ENCODE measurements at regions not wholly inside any gene's neighbourhood (a gene's known extent, or its start where the extent isn't known, plus 50 kb on each side); places are given as distances from the start of the nearest gene placed in this dataset.

DNA sequence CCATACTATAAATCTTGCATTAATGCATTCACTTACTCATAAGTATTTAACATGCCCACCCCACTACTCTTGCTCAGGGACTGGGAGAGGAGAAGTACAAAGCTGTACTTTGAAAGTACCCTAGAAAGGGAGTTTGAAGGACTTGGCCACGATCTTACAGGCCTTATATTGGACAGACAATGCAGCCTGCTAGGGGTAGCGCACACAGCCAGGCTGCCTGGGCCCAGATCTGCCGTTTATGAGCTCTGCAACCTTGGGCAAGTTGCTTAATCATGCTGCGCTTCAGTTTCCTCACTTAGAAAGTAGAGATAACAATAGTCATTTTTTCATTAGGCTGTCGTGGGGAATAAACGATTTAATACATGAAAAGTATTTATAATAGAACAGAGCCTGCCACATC is 110.1 kb downstream of the CDC7 start:
- no peak overlapping the region for H3K4me3 ChIP-seq (ENCODE audit: low read depth, low read length)
- TF ChIP-seq, protein P1, sequence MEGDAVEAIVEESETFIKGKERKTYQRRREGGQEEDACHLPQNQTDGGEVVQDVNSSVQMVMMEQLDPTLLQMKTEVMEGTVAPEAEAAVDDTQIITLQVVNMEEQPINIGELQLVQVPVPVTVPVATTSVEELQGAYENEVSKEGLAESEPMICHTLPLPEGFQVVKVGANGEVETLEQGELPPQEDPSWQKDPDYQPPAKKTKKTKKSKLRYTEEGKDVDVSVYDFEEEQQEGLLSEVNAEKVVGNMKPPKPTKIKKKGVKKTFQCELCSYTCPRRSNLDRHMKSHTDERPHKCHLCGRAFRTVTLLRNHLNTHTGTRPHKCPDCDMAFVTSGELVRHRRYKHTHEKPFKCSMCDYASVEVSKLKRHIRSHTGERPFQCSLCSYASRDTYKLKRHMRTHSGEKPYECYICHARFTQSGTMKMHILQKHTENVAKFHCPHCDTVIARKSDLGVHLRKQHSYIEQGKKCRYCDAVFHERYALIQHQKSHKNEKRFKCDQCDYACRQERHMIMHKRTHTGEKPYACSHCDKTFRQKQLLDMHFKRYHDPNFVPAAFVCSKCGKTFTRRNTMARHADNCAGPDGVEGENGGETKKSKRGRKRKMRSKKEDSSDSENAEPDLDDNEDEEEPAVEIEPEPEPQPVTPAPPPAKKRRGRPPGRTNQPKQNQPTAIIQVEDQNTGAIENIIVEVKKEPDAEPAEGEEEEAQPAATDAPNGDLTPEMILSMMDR (IDR thresholded peaks at IDR 0.05; ENCODE audit: low read depth, low read length, missing control alignments), result no peak
- DNase-seq (ENCODE audit: low read depth), result no peak

DNA sequence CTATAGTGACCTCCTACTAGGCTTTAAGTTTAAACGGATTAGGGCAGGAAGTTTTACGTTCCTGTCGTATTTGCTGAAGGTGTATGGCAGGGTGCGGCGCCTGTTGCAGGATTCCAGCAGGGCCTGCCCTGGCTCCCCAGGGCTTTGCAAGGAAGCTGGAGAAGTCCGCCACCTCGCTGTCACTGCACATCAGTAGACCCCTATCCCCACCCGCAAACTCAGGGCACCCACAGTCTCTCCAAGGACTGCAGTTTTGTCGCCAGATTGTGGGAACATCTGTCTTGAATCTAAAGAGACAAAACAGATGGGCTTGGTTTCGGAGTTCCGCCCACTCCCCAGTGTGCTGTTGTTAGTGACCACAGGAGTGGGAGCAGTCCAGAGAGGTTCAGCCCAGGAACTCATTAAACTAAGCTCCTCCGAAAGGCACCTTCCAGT is 110.8 kb downstream of the CDC7 start:
- no peak for DNase-seq (ENCODE audit: low read depth)
- H3K4me3 ChIP-seq (ENCODE audit: low read depth, low read length), result no peak overlapping the region
- TF ChIP-seq, protein P1 (IDR thresholded peaks at IDR 0.05; ENCODE audit: low read depth, low read length, missing control alignments), result no peak

DNA sequence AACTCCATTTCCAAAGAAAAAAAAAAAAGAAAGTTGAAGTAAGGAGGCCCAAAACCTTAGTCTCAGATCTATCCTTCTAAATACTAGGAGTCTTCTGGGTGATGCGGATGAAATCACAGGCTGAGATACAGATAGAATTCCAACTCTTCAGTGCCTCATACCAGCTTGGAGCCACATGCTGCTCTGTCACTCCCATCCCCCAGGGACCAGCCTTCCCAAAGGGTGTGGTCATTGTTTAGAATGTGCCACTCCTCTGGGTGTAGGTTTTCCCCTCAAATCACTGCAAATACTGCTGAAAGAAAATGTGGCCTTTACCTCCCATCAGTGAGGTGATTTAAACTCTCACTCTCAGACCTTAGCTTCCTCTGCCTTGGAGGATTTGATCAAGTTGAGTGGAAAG is 112.9 kb downstream of the CDC7 start:
- H3K4me3 ChIP-seq (ENCODE audit: low read depth, low read length), result no peak overlapping the region
- TF ChIP-seq, protein P1 (IDR thresholded peaks at IDR 0.05; ENCODE audit: low read depth, low read length, missing control alignments), result no peak
- no peak for DNase-seq (ENCODE audit: low read depth)

DNA sequence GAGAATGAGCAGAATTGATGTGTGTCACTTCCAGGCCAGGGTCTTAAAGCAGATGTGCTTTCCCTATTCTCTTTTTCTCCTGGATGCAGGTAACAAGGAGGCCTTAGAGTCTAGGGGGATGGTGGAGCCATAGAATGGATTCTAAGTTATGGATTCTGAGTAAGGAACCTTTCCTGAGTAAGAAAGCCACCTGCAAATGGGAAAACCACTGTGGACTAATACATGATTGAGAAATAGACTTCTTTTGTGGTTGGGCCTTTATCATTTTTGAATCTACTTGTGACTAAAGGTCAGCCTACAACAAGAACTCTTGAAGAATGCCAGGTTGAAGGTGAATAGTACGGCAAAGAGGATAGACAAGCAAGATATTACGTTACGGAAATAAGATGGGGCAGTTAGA is 116.1 kb downstream of the CDC7 start:
- no peak overlapping the region for H3K4me3 ChIP-seq (ENCODE audit: low read depth, low read length)
- DNase-seq (ENCODE audit: low read depth), result no peak
- TF ChIP-seq, protein P1 (IDR thresholded peaks at IDR 0.05; ENCODE audit: low read depth, low read length, missing control alignments), result no peak

DNA sequence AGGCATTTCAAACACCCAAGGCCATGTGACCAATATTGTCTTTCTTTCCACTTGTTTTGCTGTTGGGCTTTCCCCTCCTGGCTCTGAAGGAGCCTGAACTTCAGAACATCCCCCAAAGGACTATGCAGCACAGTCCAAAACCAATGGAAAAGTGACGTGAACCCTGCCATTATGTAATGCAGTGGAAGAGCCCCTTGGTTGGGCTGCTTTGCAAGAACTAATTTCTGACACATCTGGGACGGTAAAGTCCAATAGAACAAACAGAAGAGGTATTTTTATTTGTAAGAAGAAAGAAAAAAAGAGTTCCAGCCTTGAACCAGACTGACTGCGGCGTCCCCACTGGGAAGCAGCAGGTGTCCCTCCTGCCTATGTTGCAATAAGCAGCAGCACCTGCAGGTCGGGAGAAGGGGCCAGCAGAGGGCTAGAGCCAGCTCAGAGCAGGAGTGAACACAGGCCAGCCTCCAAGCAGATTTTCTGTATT is 116.7 kb downstream of the CDC7 start:
- TF ChIP-seq, protein P1 (IDR thresholded peaks at IDR 0.05; ENCODE audit: low read depth, low read length, missing control alignments), result peak; percentile 29

DNA sequence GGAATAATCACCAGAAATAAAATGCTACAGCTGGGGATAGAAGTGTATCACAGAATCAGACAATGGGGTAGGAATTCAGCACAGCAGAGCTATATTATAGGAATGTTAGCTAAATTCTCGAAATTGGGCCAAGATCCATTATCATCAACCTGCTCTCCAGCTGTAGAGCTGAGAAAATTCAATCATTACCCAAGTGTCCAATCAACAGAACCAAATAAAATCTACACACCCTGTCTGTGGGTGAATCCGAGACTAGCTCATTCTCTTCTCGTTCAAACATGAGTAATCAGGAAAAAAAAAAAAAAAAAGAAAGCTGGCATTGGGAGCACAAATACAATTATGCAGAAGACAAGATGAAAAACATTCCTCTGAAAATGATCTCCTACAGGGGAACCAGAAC is 119.2 kb downstream of the CDC7 start:
- TF ChIP-seq, protein P1 (IDR thresholded peaks at IDR 0.05; ENCODE audit: low read depth, low read length, missing control alignments), result no peak
- no peak for DNase-seq (ENCODE audit: low read depth)
- no peak overlapping the region for H3K4me3 ChIP-seq (ENCODE audit: low read depth, low read length)

More for the DNA sequence above, 116.7 kb downstream of the CDC7 start:
- no peak for DNase-seq (ENCODE audit: low read depth)
- H3K4me3 ChIP-seq (ENCODE audit: low read depth, low read length), result no peak overlapping the region

DNA sequence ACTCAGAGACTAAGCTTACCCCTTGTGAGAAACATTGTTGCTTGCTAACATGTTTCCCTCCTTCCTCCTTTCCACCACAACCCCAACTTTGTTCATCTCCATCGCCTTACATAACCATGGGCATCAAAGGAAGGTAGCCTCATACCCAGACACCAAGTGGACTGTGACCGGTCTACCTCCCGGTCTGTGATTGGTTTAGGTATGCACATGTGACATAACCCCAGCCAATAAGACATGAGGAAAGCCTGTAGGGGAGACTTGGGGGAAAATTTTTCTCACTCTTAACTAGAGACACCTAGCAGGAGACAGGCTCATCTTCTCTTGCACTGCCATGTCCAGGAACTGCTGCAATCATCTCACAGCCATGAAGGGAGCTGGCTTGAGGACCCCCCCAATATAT is 120.7 kb downstream of the CDC7 start:
- DNase-seq (ENCODE audit: low read depth), result no peak
- H3K4me3 ChIP-seq (ENCODE audit: low read depth, low read length), result no peak overlapping the region
- TF ChIP-seq, protein P1 (IDR thresholded peaks at IDR 0.05; ENCODE audit: low read depth, low read length, missing control alignments), result no peak
